ENCODE measurements at regions not wholly inside any gene's neighbourhood (a gene's known extent, or its start where the extent isn't known, plus 50 kb on each side); places are given as distances from the start of the nearest gene placed in this dataset.
A peak's percentile ranks its signal among the peaks of the same experiment; 100 is the strongest.

GRCh38 chr2:187138265-187138664 is 289.3 kb upstream of the ZSWIM2 start:
- no peaks in the 10 kb centered on the region for H3K4me1 ChIP-seq (ENCODE audit: insufficient read depth, insufficient read length)
- no peak overlapping the region for H3K4me3 ChIP-seq (ENCODE audit: insufficient read length, low read depth)
- no peaks in the 10 kb centered on the region for H3K36me3 ChIP-seq (ENCODE audit: insufficient read depth, insufficient read length, low read length)
- DNase-seq (ENCODE audit: low read depth, low spot score), result peak; percentile 35
- H3K9me3 ChIP-seq (ENCODE audit: insufficient read depth, low read length), result peaks cover 7% of the 10 kb centered on the region; the same call in 1 of the 2 replicates
- H3K9ac ChIP-seq (ENCODE audit: insufficient read length, low read depth), result no peak overlapping the region
- no peak for TF ChIP-seq YY1 (IDR thresholded peaks at IDR 0.05; ENCODE audit: insufficient read depth, insufficient read length)
- no peak for TF ChIP-seq ZNF274 (IDR thresholded peaks at IDR 0.05; ENCODE audit: low read depth, low read length)
- TF ChIP-seq SUZ12 (IDR thresholded peaks at IDR 0.05; ENCODE audit: extremely low read depth, insufficient read depth, insufficient read length), result no peak
- H3K27me3 ChIP-seq (ENCODE audit: insufficient read depth, insufficient read length), result no peaks in the 10 kb centered on the region

- Histone ChIP-seq H3K9ac (ENCODE audit: insufficient read length, low read depth) (no peak overlapping the region), H3K4me1 (ENCODE audit: insufficient read depth, insufficient read length) (no peaks in the 10 kb centered on the region), H3K27me3 (ENCODE audit: insufficient read depth, insufficient read length) (no peaks in the 10 kb centered on the region), H3K9me3 (ENCODE audit: insufficient read depth, low read length) (peaks cover 7% of the 10 kb centered on the region; the same call in 1 of the 2 replicates), H3K4me3 (ENCODE audit: insufficient read length, low read depth) (no peak overlapping the region), H3K36me3 (ENCODE audit: insufficient read depth, insufficient read length, low read length) (no peaks in the 10 kb centered on the region)
- DNase-seq (ENCODE audit: low read depth, low spot score), result no peak
- no peak for TF ChIP-seq YY1 (IDR thresholded peaks at IDR 0.05; ENCODE audit: insufficient read depth, insufficient read length)
- no peak for TF ChIP-seq ZNF274 (IDR thresholded peaks at IDR 0.05; ENCODE audit: low read depth, low read length)
- no peak for TF ChIP-seq SUZ12 (IDR thresholded peaks at IDR 0.05; ENCODE audit: extremely low read depth, insufficient read depth, insufficient read length)
Observed at GRCh38 chr2:187136646-187137045, 287.7 kb upstream of the ZSWIM2 start.

- Histone ChIP-seq H3K27me3 (ENCODE audit: insufficient read depth, insufficient read length) (no peaks in the 10 kb centered on the region), H3K4me3 (ENCODE audit: insufficient read length, low read depth) (no peak overlapping the region), H3K9ac (ENCODE audit: insufficient read length, low read depth) (no peak overlapping the region), H3K9me3 (ENCODE audit: insufficient read depth, low read length) (peaks cover 3% of the 10 kb centered on the region; the same call in 1 of the 2 replicates), H3K36me3 (ENCODE audit: insufficient read depth, insufficient read length, low read length) (no peaks in the 10 kb centered on the region), H3K4me1 (ENCODE audit: insufficient read depth, insufficient read length) (no peaks in the 10 kb centered on the region)
- TF ChIP-seq YY1 (IDR thresholded peaks at IDR 0.05; ENCODE audit: insufficient read depth, insufficient read length), result no peak
- TF ChIP-seq ZNF274 (IDR thresholded peaks at IDR 0.05; ENCODE audit: low read depth, low read length), result no peak
- no peak for TF ChIP-seq SUZ12 (IDR thresholded peaks at IDR 0.05; ENCODE audit: extremely low read depth, insufficient read depth, insufficient read length)
- DNase-seq (ENCODE audit: low read depth, low spot score), result no peak
Observed at GRCh38 chr2:187134306-187134705, 285.3 kb upstream of the ZSWIM2 start.

- TF ChIP-seq YY1 (IDR thresholded peaks at IDR 0.05; ENCODE audit: insufficient read depth, insufficient read length) (no peak), ZNF274 (IDR thresholded peaks at IDR 0.05; ENCODE audit: low read depth, low read length) (no peak), SUZ12 (IDR thresholded peaks at IDR 0.05; ENCODE audit: extremely low read depth, insufficient read depth, insufficient read length) (no peak)
- Histone ChIP-seq H3K9me3 (ENCODE audit: insufficient read depth, low read length) (no peaks in the 10 kb centered on the region), H3K27me3 (ENCODE audit: insufficient read depth, insufficient read length) (no peaks in the 10 kb centered on the region), H3K36me3 (ENCODE audit: insufficient read depth, insufficient read length, low read length) (no peaks in the 10 kb centered on the region), H3K4me3 (ENCODE audit: insufficient read length, low read depth) (no peak overlapping the region), H3K4me1 (ENCODE audit: insufficient read depth, insufficient read length) (no peaks in the 10 kb centered on the region), H3K9ac (ENCODE audit: insufficient read length, low read depth) (no peak overlapping the region)
- DNase-seq (ENCODE audit: low read depth, low spot score), result no peak
Observed at GRCh38 chr2:187129868-187130267, 280.9 kb upstream of the ZSWIM2 start.

- Histone ChIP-seq H3K4me3 (ENCODE audit: insufficient read length, low read depth) (no peak overlapping the region), H3K4me1 (ENCODE audit: insufficient read depth, insufficient read length) (no peaks in the 10 kb centered on the region), H3K9me3 (ENCODE audit: insufficient read depth, low read length) (no peaks in the 10 kb centered on the region), H3K27me3 (ENCODE audit: insufficient read depth, insufficient read length) (no peaks in the 10 kb centered on the region), H3K9ac (ENCODE audit: insufficient read length, low read depth) (no peak overlapping the region), H3K36me3 (ENCODE audit: insufficient read depth, insufficient read length, low read length) (no peaks in the 10 kb centered on the region)
- DNase-seq (ENCODE audit: low read depth, low spot score), result no peak
- TF ChIP-seq YY1 (IDR thresholded peaks at IDR 0.05; ENCODE audit: insufficient read depth, insufficient read length), result no peak
- TF ChIP-seq SUZ12 (IDR thresholded peaks at IDR 0.05; ENCODE audit: extremely low read depth, insufficient read depth, insufficient read length), result no peak
- no peak for TF ChIP-seq ZNF274 (IDR thresholded peaks at IDR 0.05; ENCODE audit: low read depth, low read length)
Observed at GRCh38 chr2:187129306-187129705, 280.3 kb upstream of the ZSWIM2 start.

- Histone ChIP-seq H3K9ac (ENCODE audit: insufficient read length, low read depth) (no peak overlapping the region), H3K27me3 (ENCODE audit: insufficient read depth, insufficient read length) (no peaks in the 10 kb centered on the region), H3K4me3 (ENCODE audit: insufficient read length, low read depth) (no peak overlapping the region), H3K4me1 (ENCODE audit: insufficient read depth, insufficient read length) (no peaks in the 10 kb centered on the region), H3K9me3 (ENCODE audit: insufficient read depth, low read length) (no peaks in the 10 kb centered on the region), H3K36me3 (ENCODE audit: insufficient read depth, insufficient read length, low read length) (no peaks in the 10 kb centered on the region)
- TF ChIP-seq YY1 (IDR thresholded peaks at IDR 0.05; ENCODE audit: insufficient read depth, insufficient read length) (no peak), ZNF274 (IDR thresholded peaks at IDR 0.05; ENCODE audit: low read depth, low read length) (no peak)
- no peak for DNase-seq (ENCODE audit: low read depth, low spot score)
Observed at GRCh38 chr2:187126247-187127005, 277.5 kb upstream of the ZSWIM2 start.

GRCh38 chr2:187125318-187125717 is 276.3 kb upstream of the ZSWIM2 start:
- Histone ChIP-seq H3K9ac (ENCODE audit: insufficient read length, low read depth) (no peak overlapping the region), H3K27me3 (ENCODE audit: insufficient read depth, insufficient read length) (no peaks in the 10 kb centered on the region), H3K4me1 (ENCODE audit: insufficient read depth, insufficient read length) (no peaks in the 10 kb centered on the region), H3K4me3 (ENCODE audit: insufficient read length, low read depth) (no peak overlapping the region), H3K36me3 (ENCODE audit: insufficient read depth, insufficient read length, low read length) (no peaks in the 10 kb centered on the region), H3K9me3 (ENCODE audit: insufficient read depth, low read length) (no peaks in the 10 kb centered on the region)
- no peak for DNase-seq (ENCODE audit: low read depth, low spot score)
- no peak for TF ChIP-seq SUZ12 (IDR thresholded peaks at IDR 0.05; ENCODE audit: extremely low read depth, insufficient read depth, insufficient read length)
- no peak for TF ChIP-seq ZNF274 (IDR thresholded peaks at IDR 0.05; ENCODE audit: low read depth, low read length)
- TF ChIP-seq YY1 (IDR thresholded peaks at IDR 0.05; ENCODE audit: insufficient read depth, insufficient read length), result no peak

Measured in NT2/D1 (cell line).